ENCODE measurements at regions not wholly inside any gene's neighbourhood (a gene's known extent, or its start where the extent isn't known, plus 50 kb on each side); places are given as distances from the start of the nearest gene placed in this dataset.
"Not testable (repeated sequence)": the region's sequence is repeated elsewhere in the genome, so short reads cannot be mapped to it uniquely, and the experiment has no call there.

GRCh38 chr1:81314513-81315233 is 486.1 kb upstream of the ADGRL2 start:
- DNase-seq, result peak in 1 of 2 donors; percentile 40

DNA sequence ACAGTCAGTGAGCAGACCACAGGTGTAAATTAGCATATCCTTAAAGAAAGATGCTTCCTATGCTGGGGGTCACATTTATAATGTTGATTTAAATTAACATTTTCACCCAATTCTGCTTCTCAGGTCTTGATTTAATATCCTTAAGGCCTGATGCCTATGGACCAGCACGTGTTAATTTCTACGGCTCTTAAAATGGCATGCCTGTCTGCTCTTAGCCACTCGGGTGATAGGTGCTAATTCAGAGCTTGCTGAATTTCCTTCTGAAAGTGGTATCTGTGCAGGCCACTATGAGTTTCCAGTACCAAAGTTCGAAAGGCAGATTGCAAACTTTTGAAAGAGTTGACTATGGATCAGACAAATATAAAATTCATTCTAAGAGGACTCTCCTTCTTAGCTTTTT is 487.4 kb upstream of the ADGRL2 start:
- no peak for DNase-seq

- DNase-seq, result no peak
Measured at GRCh38 chr1:81312272-81312754, 488.4 kb upstream of the ADGRL2 start.

- no peak for DNase-seq
Measured at GRCh38 chr1:81310250-81310649, 490.5 kb upstream of the ADGRL2 start.

DNA sequence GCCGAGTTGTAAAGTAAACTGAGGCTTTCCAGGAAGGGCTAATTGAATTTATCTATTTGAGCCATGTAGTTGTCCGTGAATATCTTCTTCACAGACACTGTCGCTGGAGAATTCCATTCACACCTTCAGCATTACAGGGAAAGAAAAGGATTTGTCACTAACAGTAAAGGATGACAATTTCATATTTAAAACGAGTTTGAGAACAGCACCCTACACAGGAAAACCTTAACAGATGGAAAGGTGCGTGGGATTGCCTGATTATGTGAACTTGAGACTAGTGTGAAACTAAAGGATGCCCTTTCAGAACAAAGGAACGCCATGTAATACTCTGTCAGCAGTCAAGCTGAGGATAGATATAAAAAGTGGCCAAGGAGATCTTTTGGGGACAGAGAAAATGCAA is 492.5 kb upstream of the ADGRL2 start:
- DNase-seq, result no peak

DNA sequence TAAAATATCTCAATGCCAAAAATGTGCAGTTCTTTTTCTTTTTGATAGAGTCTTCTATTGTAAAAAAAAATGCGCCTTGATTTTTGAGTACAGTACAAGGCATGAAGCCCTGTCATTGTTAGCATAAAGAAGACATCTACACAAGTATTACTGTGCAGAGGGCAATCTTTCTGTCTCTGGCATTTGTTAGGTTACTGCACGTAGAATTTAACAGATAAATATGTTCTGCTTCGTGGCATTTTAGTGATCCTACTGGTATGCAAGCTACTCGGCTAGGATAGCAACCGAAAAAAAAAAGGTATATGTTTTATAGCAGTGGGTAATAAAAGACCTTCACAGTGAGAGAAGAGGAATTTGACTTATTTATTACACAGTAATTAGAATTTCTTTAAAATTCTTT is 492.9 kb upstream of the ADGRL2 start:
- no peak for DNase-seq

DNA sequence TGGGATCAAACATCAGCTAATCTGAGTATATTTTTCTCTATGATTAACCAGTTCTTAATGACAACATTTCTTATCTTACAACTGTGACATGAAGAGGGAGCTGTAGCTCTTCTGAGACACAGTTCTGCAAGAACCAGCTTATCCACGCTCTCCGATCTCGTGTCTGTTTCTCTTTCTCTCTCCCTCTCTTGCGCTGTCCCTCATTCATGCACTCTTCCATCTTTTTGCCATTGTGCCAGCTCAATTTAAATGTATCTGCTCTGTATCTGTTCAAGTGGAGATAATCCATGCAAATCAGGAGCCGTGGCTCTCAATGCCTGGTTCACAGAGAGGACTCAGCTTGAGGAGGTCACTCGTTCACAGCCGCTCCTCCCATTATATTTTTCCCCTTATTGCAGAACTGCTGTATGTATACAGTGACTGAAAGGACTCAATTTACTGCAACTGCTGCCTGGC is 494.7 kb upstream of the ADGRL2 start:
- peak in 1 of 2 donors; percentile 57 for DNase-seq

GRCh38 chr1:81304187-81304586 is 496.5 kb upstream of the ADGRL2 start:
- no peak for DNase-seq

DNA sequence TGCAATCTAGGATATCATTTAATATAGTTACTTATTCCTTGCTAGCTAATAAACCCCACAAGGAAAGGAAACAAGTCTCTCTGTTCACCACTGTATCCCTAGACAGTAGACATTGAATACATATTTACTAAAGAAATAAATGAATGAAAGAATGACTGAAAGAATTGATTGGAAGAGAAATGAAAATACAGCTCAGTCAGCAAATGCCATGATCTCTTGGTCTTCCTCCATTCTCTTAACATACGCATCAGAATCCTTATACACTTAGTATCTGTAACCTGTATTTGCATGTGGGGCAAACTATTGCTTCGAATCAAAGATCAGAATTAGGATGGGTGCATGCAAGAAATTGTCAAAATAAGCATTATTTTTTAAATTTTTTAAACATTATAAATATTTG is 500.8 kb upstream of the ADGRL2 start:
- no peak for DNase-seq

DNA sequence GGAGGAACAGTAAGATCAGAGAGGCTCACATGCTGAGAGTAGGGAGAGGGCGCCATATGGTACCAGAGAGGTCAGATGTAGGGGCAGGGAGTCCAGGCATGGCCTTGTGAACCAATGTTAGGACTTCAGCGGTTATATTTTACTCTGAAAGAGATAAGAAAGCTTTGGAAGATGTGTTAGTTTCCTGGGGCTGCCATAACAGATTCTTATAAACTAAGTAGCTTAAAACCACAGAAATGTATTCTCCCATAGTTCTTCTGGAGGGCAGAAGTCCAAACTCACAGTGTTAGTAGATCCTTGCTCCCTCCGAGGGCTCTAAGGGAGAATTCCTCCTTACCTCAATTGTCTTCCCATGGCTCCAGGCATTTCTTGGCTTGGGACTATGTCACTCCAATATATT is 502.5 kb upstream of the ADGRL2 start:
- DNase-seq, result no peak

DNA sequence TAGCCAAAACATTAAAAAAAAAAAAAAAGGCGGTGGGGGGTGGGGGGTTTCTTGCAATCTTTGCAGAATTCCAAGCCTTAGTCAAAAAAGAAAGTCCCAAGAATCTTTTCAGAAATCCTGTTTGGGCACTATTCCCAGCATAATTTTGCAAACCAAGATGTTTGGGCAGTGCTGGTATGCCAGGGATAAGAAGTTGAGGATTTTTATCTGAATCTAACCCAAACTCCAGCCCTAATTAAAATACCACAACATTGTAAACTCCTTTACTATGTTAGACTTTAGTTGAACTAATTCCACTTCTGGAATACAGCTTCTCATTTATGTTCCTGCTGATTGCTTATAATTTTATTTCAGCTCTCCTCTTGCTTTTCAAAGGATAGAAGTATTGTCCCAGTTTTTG is 504.1 kb upstream of the ADGRL2 start:
- DNase-seq, result no peak

- DNase-seq, result no peak
Measured at GRCh38 chr1:81290326-81290725, 510.4 kb upstream of the ADGRL2 start.

- DNase-seq, result no peak
Measured at GRCh38 chr1:81288689-81289088, 512.0 kb upstream of the ADGRL2 start.

GRCh38 chr1:81287411-81288080 is 513.2 kb upstream of the ADGRL2 start:
- DNase-seq, result no peak

DNA sequence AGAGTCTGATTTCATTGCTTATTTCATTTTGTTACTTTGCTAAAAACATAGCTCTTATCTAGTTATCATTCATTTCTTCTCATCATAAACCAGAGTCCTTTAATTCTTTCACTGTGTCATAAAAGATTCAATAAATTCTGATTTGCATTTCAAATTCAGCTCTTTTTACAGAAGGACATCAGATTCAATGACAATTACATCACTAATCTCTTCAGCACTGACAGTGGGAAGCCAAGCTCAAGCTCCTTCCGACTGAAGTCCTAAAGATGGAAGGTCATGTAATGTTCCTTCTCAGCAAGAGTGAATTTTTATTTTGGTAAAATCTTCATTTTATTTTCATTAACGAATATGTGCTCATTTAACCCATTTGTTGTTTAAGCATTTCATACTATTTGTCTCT is 530.7 kb upstream of the ADGRL2 start:
- DNase-seq, result no peak

- DNase-seq, result no peak
Measured at GRCh38 chr1:81264976-81265375, 535.8 kb upstream of the ADGRL2 start.

- DNase-seq, result no peak
Measured at GRCh38 chr1:81259625-81260411, 540.9 kb upstream of the ADGRL2 start.

GRCh38 chr1:81254560-81254959 is 546.2 kb upstream of the ADGRL2 start:
- no peak for DNase-seq

DNA sequence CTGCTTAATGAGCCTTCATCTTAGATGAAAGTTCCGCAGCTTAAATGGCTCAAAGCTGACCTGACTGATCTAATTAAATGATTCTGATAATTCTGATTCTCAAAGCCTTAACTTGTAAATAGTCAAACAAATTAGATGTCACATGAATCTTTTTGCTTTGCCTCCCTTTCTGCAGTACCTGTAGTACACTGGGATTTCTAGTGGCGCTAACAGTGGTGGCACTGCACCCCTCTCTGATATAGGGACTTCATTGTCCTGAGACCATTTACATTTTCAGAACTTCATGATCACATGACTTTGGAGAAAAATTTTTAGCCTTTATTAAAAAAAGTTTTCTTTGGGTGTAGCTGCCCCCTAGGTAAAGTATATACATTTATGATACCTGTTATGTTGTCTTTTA is 546.7 kb upstream of the ADGRL2 start:
- DNase-seq, result no peak

- DNase-seq, result no peak
Measured at GRCh38 chr1:81252471-81253151, 548.1 kb upstream of the ADGRL2 start.

DNA sequence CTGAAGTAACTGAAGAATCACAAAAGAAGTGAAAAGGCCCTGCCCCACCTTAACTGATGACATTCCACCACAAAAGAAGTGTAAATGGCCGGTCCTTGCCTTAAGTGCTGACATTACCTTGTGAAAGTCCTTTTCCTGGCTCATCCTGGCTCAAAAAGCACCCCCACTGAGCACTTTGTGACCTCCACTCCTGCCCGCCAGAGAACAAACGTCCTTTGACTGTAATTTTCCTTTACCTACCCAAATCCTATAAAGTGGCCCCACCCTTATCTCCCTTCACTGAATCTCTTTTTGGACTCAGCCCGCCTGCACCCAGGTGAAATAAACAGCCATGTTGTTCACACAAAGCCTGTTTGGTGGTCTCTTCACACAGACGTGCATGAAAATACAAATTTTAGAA is 549.9 kb upstream of the ADGRL2 start:
- DNase-seq, result not testable (repeated sequence)

DNA sequence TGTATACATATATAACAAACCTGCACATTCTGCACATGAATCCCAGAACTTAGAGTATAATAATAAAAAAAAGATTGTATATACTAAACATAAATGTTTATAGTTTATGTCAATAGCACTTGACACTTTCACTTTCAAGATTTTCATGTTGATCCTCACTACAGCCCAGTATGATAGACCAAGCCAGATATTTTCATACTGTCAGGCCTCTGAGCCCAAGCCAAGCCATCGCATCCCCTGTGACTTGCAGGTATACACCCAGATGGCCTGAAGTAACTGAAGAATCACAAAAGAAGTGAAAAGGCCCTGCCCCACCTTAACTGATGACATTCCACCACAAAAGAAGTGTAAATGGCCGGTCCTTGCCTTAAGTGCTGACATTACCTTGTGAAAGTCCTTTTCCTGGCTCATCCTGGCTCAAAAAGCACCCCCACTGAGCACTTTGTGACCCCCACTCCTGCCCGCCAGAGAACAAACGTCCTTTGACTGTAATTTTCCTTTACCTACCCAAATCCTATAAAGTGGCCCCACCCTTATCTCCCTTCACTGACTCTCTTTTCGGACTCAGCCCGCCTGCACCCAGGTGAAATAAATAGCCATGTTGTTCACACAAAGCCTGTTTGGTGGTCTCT is 555.5 kb upstream of the ADGRL2 start:
- not testable (repeated sequence) for DNase-seq

GRCh38 chr1:81244612-81245011 is 556.1 kb upstream of the ADGRL2 start:
- DNase-seq, result not testable (repeated sequence)

All from bone marrow (tissue), 2 donors.